ENCODE measurements at regions not wholly inside any gene's neighbourhood (a gene's known extent, or its start where the extent isn't known, plus 50 kb on each side); places are given as distances from the start of the nearest gene placed in this dataset.

DNA sequence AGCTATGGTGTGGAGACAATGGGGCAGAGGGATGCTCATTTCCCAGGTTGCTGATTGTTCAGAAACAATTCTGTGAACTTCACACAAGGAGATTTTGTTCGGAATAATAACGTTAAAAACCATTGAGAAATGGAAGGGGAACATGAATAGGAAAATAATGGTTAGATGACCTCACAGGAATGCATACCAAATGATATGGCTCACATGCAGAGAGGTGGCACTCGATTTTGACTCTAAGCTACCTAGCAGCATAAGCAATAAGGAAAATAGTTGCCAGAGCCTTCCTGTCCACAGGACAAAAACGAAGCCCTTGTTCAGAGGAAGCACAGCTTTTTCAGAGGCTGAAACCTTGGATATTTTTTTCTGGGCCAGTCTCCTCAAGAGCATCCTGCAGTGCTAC is 293.1 kb downstream of the ZEB1 start:
- H2AFZ ChIP-seq (ENCODE audit: low read length): no peak overlapping the region

DNA sequence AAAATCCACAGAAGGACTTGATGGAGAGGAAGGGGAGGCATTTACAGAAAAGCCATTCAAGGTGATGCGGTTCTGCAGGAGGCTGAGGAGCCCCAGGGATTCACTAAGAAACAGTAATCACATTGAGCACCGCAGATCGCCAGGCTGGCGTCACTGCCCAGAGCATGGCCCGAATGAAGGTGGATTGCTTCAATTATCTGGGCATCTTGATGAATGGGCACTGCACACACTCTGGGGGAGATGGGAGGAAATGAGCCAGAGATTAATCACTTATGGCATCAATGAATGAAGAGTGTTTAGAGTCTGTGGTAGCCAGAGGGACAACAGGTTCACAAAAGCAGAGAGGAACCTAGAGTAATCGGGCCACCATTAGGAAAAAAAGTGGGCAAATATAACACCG is 292.1 kb downstream of the ZEB1 start:
- no peaks in the 10 kb centered on the region for H3F3A ChIP-seq (ENCODE audit: insufficient read depth, low read length)
- no peak overlapping the region for H3K4me2 ChIP-seq (ENCODE audit: low read length)
- H3K79me2 ChIP-seq (ENCODE audit: insufficient read depth, low read length): no peaks in the 10 kb centered on the region
- H3K9ac ChIP-seq (ENCODE audit: low read length): no peak overlapping the region
- H3K4me1 ChIP-seq (ENCODE audit: insufficient read depth, low read length, severe bottlenecking): no peaks in the 10 kb centered on the region
- no peak overlapping the region for H2AFZ ChIP-seq (ENCODE audit: low read length)
- no peak overlapping the region for H3K4me3 ChIP-seq (ENCODE audit: low read depth, low read length, poor library complexity, severe bottlenecking)
- no peaks in the 10 kb centered on the region for H4K20me1 ChIP-seq (ENCODE audit: insufficient read depth, low read length)
- no peaks in the 10 kb centered on the region for H3K36me3 ChIP-seq (ENCODE audit: insufficient read depth, low read length)
- no peaks in the 10 kb centered on the region; the same call in 1 of the 2 replicates for H3K27me3 ChIP-seq (ENCODE audit: insufficient read depth, low read length)
- no peaks in the 10 kb centered on the region for H3K9me2 ChIP-seq (ENCODE audit: low read depth, low read length)
- no peak overlapping the region for H3K27ac ChIP-seq (ENCODE audit: low read depth, low read length, poor library complexity, severe bottlenecking)
- TF ChIP-seq, protein P1, sequence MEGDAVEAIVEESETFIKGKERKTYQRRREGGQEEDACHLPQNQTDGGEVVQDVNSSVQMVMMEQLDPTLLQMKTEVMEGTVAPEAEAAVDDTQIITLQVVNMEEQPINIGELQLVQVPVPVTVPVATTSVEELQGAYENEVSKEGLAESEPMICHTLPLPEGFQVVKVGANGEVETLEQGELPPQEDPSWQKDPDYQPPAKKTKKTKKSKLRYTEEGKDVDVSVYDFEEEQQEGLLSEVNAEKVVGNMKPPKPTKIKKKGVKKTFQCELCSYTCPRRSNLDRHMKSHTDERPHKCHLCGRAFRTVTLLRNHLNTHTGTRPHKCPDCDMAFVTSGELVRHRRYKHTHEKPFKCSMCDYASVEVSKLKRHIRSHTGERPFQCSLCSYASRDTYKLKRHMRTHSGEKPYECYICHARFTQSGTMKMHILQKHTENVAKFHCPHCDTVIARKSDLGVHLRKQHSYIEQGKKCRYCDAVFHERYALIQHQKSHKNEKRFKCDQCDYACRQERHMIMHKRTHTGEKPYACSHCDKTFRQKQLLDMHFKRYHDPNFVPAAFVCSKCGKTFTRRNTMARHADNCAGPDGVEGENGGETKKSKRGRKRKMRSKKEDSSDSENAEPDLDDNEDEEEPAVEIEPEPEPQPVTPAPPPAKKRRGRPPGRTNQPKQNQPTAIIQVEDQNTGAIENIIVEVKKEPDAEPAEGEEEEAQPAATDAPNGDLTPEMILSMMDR (IDR thresholded peaks at IDR 0.05; ENCODE audit: low read length): no peak
- no peak for TF ChIP-seq EZH2 (IDR thresholded peaks at IDR 0.05; ENCODE audit: borderline replicate concordance, low read length)
- no peaks in the 10 kb centered on the region for H3K9me3 ChIP-seq (ENCODE audit: low read length)

More for the DNA sequence above, 293.1 kb downstream of the ZEB1 start:
- Histone ChIP-seq H4K20me1 (ENCODE audit: insufficient read depth, low read length) (no peaks in the 10 kb centered on the region), H3F3A (ENCODE audit: insufficient read depth, low read length) (no peaks in the 10 kb centered on the region), H3K9me3 (ENCODE audit: low read length) (no peaks in the 10 kb centered on the region), H3K4me2 (ENCODE audit: low read length) (no peak overlapping the region), H3K9me2 (ENCODE audit: low read depth, low read length) (no peaks in the 10 kb centered on the region), H3K4me1 (ENCODE audit: insufficient read depth, low read length, severe bottlenecking) (no peaks in the 10 kb centered on the region), H3K9ac (ENCODE audit: low read length) (no peak overlapping the region), H3K79me2 (ENCODE audit: insufficient read depth, low read length) (no peaks in the 10 kb centered on the region), H3K27me3 (ENCODE audit: insufficient read depth, low read length) (no peaks in the 10 kb centered on the region; the same call in 1 of the 2 replicates), H3K4me3 (ENCODE audit: low read depth, low read length, poor library complexity, severe bottlenecking) (no peak overlapping the region), H3K36me3 (ENCODE audit: insufficient read depth, low read length) (no peaks in the 10 kb centered on the region), H3K27ac (ENCODE audit: low read depth, low read length, poor library complexity, severe bottlenecking) (no peak overlapping the region)
- TF ChIP-seq EZH2 (IDR thresholded peaks at IDR 0.05; ENCODE audit: borderline replicate concordance, low read length): no peak
- TF ChIP-seq, protein P1 (IDR thresholded peaks at IDR 0.05; ENCODE audit: low read length): no peak

DNA sequence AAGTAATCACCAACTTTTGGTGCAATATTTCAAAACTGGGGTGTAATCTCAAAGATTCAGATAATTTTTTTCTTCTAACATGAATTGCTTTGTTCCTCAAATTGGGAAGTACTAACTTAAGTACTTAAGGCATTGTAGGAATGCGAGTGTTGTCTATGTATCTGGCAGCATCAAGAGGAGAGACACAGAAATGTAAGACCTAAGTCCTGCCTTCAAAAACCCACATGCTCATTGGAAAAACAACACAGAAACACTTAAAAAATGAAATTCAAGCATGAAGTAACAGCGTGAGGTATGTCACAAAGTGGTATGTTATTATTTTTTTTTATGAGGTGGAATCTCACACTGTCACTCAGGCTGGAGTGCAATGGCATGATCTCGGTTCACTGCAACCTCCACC is 288.5 kb downstream of the ZEB1 start:
- no peaks in the 10 kb centered on the region for H3K36me3 ChIP-seq (ENCODE audit: insufficient read depth, low read length)
- no peaks in the 10 kb centered on the region for H3K27me3 ChIP-seq (ENCODE audit: insufficient read depth, low read length)
- H3K4me3 ChIP-seq (ENCODE audit: low read depth, low read length, poor library complexity, severe bottlenecking): no peak overlapping the region
- TF ChIP-seq EZH2 (IDR thresholded peaks at IDR 0.05; ENCODE audit: borderline replicate concordance, low read length): no peak
- TF ChIP-seq, protein P1 (IDR thresholded peaks at IDR 0.05; ENCODE audit: low read length): no peak
- no peaks in the 10 kb centered on the region for H3K79me2 ChIP-seq (ENCODE audit: insufficient read depth, low read length)
- no peaks in the 10 kb centered on the region for H3F3A ChIP-seq (ENCODE audit: insufficient read depth, low read length)
- no peak overlapping the region for H3K27ac ChIP-seq (ENCODE audit: low read depth, low read length, poor library complexity, severe bottlenecking)
- no peaks in the 10 kb centered on the region for H3K4me1 ChIP-seq (ENCODE audit: insufficient read depth, low read length, severe bottlenecking)
- no peaks in the 10 kb centered on the region for H3K9me2 ChIP-seq (ENCODE audit: low read depth, low read length)
- H4K20me1 ChIP-seq (ENCODE audit: insufficient read depth, low read length): no peaks in the 10 kb centered on the region
- no peak overlapping the region for H3K9ac ChIP-seq (ENCODE audit: low read length)
- no peak overlapping the region for H2AFZ ChIP-seq (ENCODE audit: low read length)
- H3K4me2 ChIP-seq (ENCODE audit: low read length): no peak overlapping the region
- H3K9me3 ChIP-seq (ENCODE audit: low read length): no peaks in the 10 kb centered on the region

All from OCI-LY1 (cell line).